ENCODE measurements at regions not wholly inside any gene's neighbourhood (a gene's known extent, or its start where the extent isn't known, plus 50 kb on each side); places are given as distances from the start of the nearest gene placed in this dataset.

- H3K36me3 Mint-ChIP-seq (ENCODE audit: low read depth), result no peaks in the 10 kb centered on the region
Observed at GRCh38 chr7:109261781-109262180, 692.1 kb downstream of the DNAJB9 start.

DNA sequence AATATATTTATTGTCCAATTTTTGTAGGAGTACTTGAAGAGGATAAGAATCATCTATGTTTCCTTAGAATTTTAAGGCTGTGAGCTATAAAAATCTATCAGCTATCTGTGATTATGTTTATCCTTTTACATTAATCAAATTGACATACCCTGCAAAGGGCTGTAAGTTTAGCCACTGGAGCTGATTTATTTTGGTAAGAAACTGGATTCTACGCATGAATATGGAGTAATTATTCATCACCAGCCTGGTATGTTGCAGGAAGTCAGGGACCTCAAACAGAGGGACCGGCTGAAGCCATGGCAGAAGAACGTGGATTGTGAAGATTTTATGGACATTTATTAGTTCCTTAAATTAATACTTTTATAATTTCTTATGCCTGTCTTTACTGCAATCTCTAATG is 696.9 kb downstream of the DNAJB9 start:
- no peak overlapping the region for H3K4me3 Mint-ChIP-seq
- no peak overlapping the region for H3K27ac Mint-ChIP-seq (ENCODE audit: unreplicated experiment)
- peaks cover 2% of the 10 kb centered on the region for H3K9me3 Mint-ChIP-seq
- no peaks in the 10 kb centered on the region for H3K4me1 Mint-ChIP-seq
- no peaks in the 10 kb centered on the region for H3K27me3 Mint-ChIP-seq (ENCODE audit: low read depth)
- TF ChIP-seq CTCF (conservative IDR thresholded peaks at IDR 0.05), result no peak
- no peak for DNase-seq (ENCODE audit: low read depth, low spot score)
- no peaks in the 10 kb centered on the region for H3K36me3 Mint-ChIP-seq (ENCODE audit: low read depth)

More at GRCh38 chr7:109261781-109262180, 692.1 kb downstream of the DNAJB9 start:
- H3K4me1 Mint-ChIP-seq, result peaks cover 5% of the 10 kb centered on the region
- H3K27ac Mint-ChIP-seq (ENCODE audit: unreplicated experiment), result no peak overlapping the region
- no peak overlapping the region for H3K4me3 Mint-ChIP-seq
- peaks cover 2% of the 10 kb centered on the region for H3K9me3 Mint-ChIP-seq
- no peaks in the 10 kb centered on the region for H3K27me3 Mint-ChIP-seq (ENCODE audit: low read depth)
- no peak for TF ChIP-seq CTCF (conservative IDR thresholded peaks at IDR 0.05)
- no peak for DNase-seq (ENCODE audit: low read depth, low spot score)

GRCh38 chr7:109276348-109276747 is 706.7 kb downstream of the DNAJB9 start:
- no peak overlapping the region for H3K4me3 Mint-ChIP-seq
- DNase-seq (ENCODE audit: low read depth, low spot score), result no peak
- H3K27ac Mint-ChIP-seq (ENCODE audit: unreplicated experiment), result no peak overlapping the region
- no peaks in the 10 kb centered on the region for H3K36me3 Mint-ChIP-seq (ENCODE audit: low read depth)
- H3K27me3 Mint-ChIP-seq (ENCODE audit: low read depth), result no peaks in the 10 kb centered on the region
- H3K4me1 Mint-ChIP-seq, result no peaks in the 10 kb centered on the region
- no peak for TF ChIP-seq CTCF (conservative IDR thresholded peaks at IDR 0.05)
- H3K9me3 Mint-ChIP-seq, result no peaks in the 10 kb centered on the region

- TF ChIP-seq CTCF (conservative IDR thresholded peaks at IDR 0.05), result no peak
- Mint-ChIP-seq H3K9me3 (peaks cover 7% of the 10 kb centered on the region), H3K4me1 (no peaks in the 10 kb centered on the region), H3K4me3 (no peak overlapping the region), H3K36me3 (ENCODE audit: low read depth) (no peaks in the 10 kb centered on the region), H3K27ac (ENCODE audit: unreplicated experiment) (no peak overlapping the region), H3K27me3 (ENCODE audit: low read depth) (no peaks in the 10 kb centered on the region)
- no peak for DNase-seq (ENCODE audit: low read depth, low spot score)
Observed at GRCh38 chr7:109282726-109283125, 713.1 kb downstream of the DNAJB9 start.

- H3K36me3 Mint-ChIP-seq (ENCODE audit: low read depth), result no peaks in the 10 kb centered on the region
- H3K27ac Mint-ChIP-seq (ENCODE audit: unreplicated experiment), result no peak overlapping the region
Observed at GRCh38 chr7:109284943-109285342, 715.3 kb downstream of the DNAJB9 start.

More at GRCh38 chr7:109284943-109285342, 715.3 kb downstream of the DNAJB9 start:
- H3K4me3 Mint-ChIP-seq, result no peak overlapping the region
- DNase-seq (ENCODE audit: low read depth, low spot score), result no peak
- TF ChIP-seq CTCF (conservative IDR thresholded peaks at IDR 0.05), result no peak
- H3K9me3 Mint-ChIP-seq, result peaks cover 7% of the 10 kb centered on the region
- no peaks in the 10 kb centered on the region for H3K27me3 Mint-ChIP-seq (ENCODE audit: low read depth)
- H3K4me1 Mint-ChIP-seq, result no peaks in the 10 kb centered on the region

All from neural crest cell (in vitro differentiated cells).